ACC112 (cell line): ENCODE measurements at regions not wholly inside any gene's neighbourhood (a gene's known extent, or its start where the extent isn't known, plus 50 kb on each side); places are given as distances from the start of the nearest gene placed in this dataset.

Experiments
- H2AFZ ChIP-seq: fragments of 200-600 bp; sonication (generic); one replicate; pipeline ENCODE4 v1.6.0; 2017; ENCODE audit warnings: antibody characterized with exemption, low read length; ENCODE audit not compliant: unreplicated experiment
- H3K27ac ChIP-seq: fragments of 200-600 bp; sonication (generic); 2 replicates; pipeline ENCODE4 v1.5.1; 2014; ENCODE audit warnings: low read depth, mild to moderate bottlenecking, antibody characterized with exemption, low read length, moderate library complexity
- H3K27me3 ChIP-seq: fragments of 200-600 bp; sonication (generic); 2 replicates; pipeline ENCODE4 v1.6.1; 2014; ENCODE audit warnings: mild to moderate bottlenecking, antibody characterized with exemption, low read length, moderate library complexity, mixed read lengths; ENCODE audit not compliant: insufficient read depth
- H3K36me3 ChIP-seq: fragments of 200-600 bp; sonication (generic); 2 replicates; pipeline ENCODE4 v1.6.1; 2016; ENCODE audit warnings: mild to moderate bottlenecking, antibody characterized with exemption, low read length, moderate library complexity, mixed read lengths; ENCODE audit not compliant: insufficient read depth
- H3K4me1 ChIP-seq: fragments of 200-600 bp; sonication (generic); one replicate; pipeline ENCODE4 v1.6.1; 2016; ENCODE audit warnings: low read length, mixed read lengths; ENCODE audit not compliant: insufficient read depth, unreplicated experiment, control insufficient read depth
- H3K4me3 ChIP-seq: fragments of 200-600 bp; sonication (generic); 2 replicates; pipeline ENCODE4 v1.5.1; 2014; ENCODE audit warnings: mild to moderate bottlenecking, low read depth, low read length
- H3K79me2 ChIP-seq: fragments of 200-600 bp; sonication (generic); one replicate; pipeline ENCODE4 v1.6.0; 2016; ENCODE audit warnings: low read length; ENCODE audit not compliant: control insufficient read depth, unreplicated experiment, insufficient read depth

GRCh38 chr9:119649205-119649604, 280.0 kb upstream of the BRINP1 start:
- no peaks in the 10 kb centered on the region for H3K27me3 ChIP-seq
- H3K36me3 ChIP-seq: no peaks in the 10 kb centered on the region
- H3K79me2 ChIP-seq: no peaks in the 10 kb centered on the region
- H3K27ac ChIP-seq: no peak overlapping the region
- H3K4me3 ChIP-seq: no peak overlapping the region
- H3K4me1 ChIP-seq: no peaks in the 10 kb centered on the region
- H2AFZ ChIP-seq: no peak overlapping the region

GRCh38 chr9:119639287-119639955, 270.2 kb upstream of the BRINP1 start:
- no peak overlapping the region for H3K4me3 ChIP-seq
- no peaks in the 10 kb centered on the region for H3K27me3 ChIP-seq
- no peaks in the 10 kb centered on the region for H3K36me3 ChIP-seq
- H2AFZ ChIP-seq: no peak overlapping the region
- H3K79me2 ChIP-seq: no peaks in the 10 kb centered on the region
- no peak overlapping the region for H3K27ac ChIP-seq
- H3K4me1 ChIP-seq: no peaks in the 10 kb centered on the region

GRCh38 chr9:119634006-119634405, 264.8 kb upstream of the BRINP1 start:
- no peaks in the 10 kb centered on the region for H3K27me3 ChIP-seq
- H3K4me1 ChIP-seq: no peaks in the 10 kb centered on the region
- H3K36me3 ChIP-seq: no peaks in the 10 kb centered on the region
- H3K4me3 ChIP-seq: no peak overlapping the region
- no peak overlapping the region for H3K27ac ChIP-seq
- no peaks in the 10 kb centered on the region for H3K79me2 ChIP-seq
- H2AFZ ChIP-seq: no peak overlapping the region

GRCh38 chr9:119611565-119611964, 242.3 kb upstream of the BRINP1 start:
- Histone ChIP-seq H3K27me3 (no peaks in the 10 kb centered on the region), H3K36me3 (no peaks in the 10 kb centered on the region), H3K4me3 (no peak overlapping the region)

GRCh38 chr9:119609277-119609971, 240.2 kb upstream of the BRINP1 start:
- Histone ChIP-seq H3K79me2 (no peaks in the 10 kb centered on the region), H3K27me3 (no peaks in the 10 kb centered on the region), H3K36me3 (no peaks in the 10 kb centered on the region), H3K4me1 (no peaks in the 10 kb centered on the region), H3K27ac (no peak overlapping the region), H3K4me3 (no peak overlapping the region), H2AFZ (no peak overlapping the region)

More at GRCh38 chr9:119611565-119611964, 242.3 kb upstream of the BRINP1 start:
- Histone ChIP-seq H3K79me2 (no peaks in the 10 kb centered on the region), H3K27ac (no peak overlapping the region), H2AFZ (no peak overlapping the region), H3K4me1 (no peaks in the 10 kb centered on the region)

- H3K27me3 ChIP-seq: no peaks in the 10 kb centered on the region
- H3K27ac ChIP-seq: no peak overlapping the region
- H3K36me3 ChIP-seq: no peaks in the 10 kb centered on the region
- no peak overlapping the region for H2AFZ ChIP-seq
- no peaks in the 10 kb centered on the region for H3K79me2 ChIP-seq
- no peak overlapping the region for H3K4me3 ChIP-seq
- H3K4me1 ChIP-seq: no peaks in the 10 kb centered on the region
These were observed 232.4 kb upstream of the BRINP1 start for GRCh38 chr9:119601632-119602031.

- no peak overlapping the region for H2AFZ ChIP-seq
- no peaks in the 10 kb centered on the region for H3K27me3 ChIP-seq
- no peak overlapping the region for H3K27ac ChIP-seq
- no peak overlapping the region for H3K4me3 ChIP-seq
- H3K36me3 ChIP-seq: no peaks in the 10 kb centered on the region
- H3K4me1 ChIP-seq: no peaks in the 10 kb centered on the region
- no peaks in the 10 kb centered on the region for H3K79me2 ChIP-seq
These were observed 228.3 kb upstream of the BRINP1 start for GRCh38 chr9:119597499-119597898.

GRCh38 chr9:119596703-119597102, 227.5 kb upstream of the BRINP1 start:
- H3K4me3 ChIP-seq: no peak overlapping the region
- H3K27ac ChIP-seq: no peak overlapping the region
- no peak overlapping the region for H2AFZ ChIP-seq
- H3K79me2 ChIP-seq: no peaks in the 10 kb centered on the region
- H3K36me3 ChIP-seq: no peaks in the 10 kb centered on the region
- H3K4me1 ChIP-seq: no peaks in the 10 kb centered on the region
- no peaks in the 10 kb centered on the region for H3K27me3 ChIP-seq

- Histone ChIP-seq H3K4me3 (no peak overlapping the region), H2AFZ (no peak overlapping the region), H3K27me3 (no peaks in the 10 kb centered on the region), H3K4me1 (no peaks in the 10 kb centered on the region), H3K36me3 (no peaks in the 10 kb centered on the region), H3K27ac (no peak overlapping the region), H3K79me2 (no peaks in the 10 kb centered on the region)
These were observed 219.9 kb upstream of the BRINP1 start for GRCh38 chr9:119588874-119589744.

GRCh38 chr9:119577881-119578280, 208.6 kb upstream of the BRINP1 start:
- Histone ChIP-seq H3K4me3 (no peak overlapping the region), H3K36me3 (no peaks in the 10 kb centered on the region), H2AFZ (no peak overlapping the region), H3K4me1 (no peaks in the 10 kb centered on the region), H3K27me3 (no peaks in the 10 kb centered on the region), H3K79me2 (no peaks in the 10 kb centered on the region), H3K27ac (no peak overlapping the region)
